Naive thymus-derived CD8-positive, alpha-beta T cell (primary cell): ENCODE measurements at regions not wholly inside any gene's neighbourhood (a gene's known extent, or its start where the extent isn't known, plus 50 kb on each side); places are given as distances from the start of the nearest gene placed in this dataset.

Experiments used
- ATAC-seq, 2 donors: fragments of 150-1000 bp; cut with Tn5 transposase in 1 of 2; sonication (Bioruptor Pico), chemical (Tn5 transposase) in 1 of 2; 1 replicate in 1 of 2; 2 replicates in 1 of 2; pipeline ENCODE4 v1.10.0; 2021; ENCODE audit warnings: mild to moderate bottlenecking in 2 of 2, moderate library complexity in 2 of 2
- POLR2A ChIA-PET: fragments of 350-600 bp; sonication (Branson Sonifier 250); formaldehyde crosslinking; loops from one replicate; lab custom pipeline; 2021; ENCODE audit warnings: antibody characterized with exemption; lab: Charles Lee
- DNase-seq, 10 donors: peaks; one replicate each; pipeline versions ENCODE4 v3.0.0 to v3.0.0-alpha.2; 2020 to 2022
- H3K27ac Mint-ChIP-seq, 10 donors: one replicate each; pipeline ENCODE4 v1.8.0; 2020 to 2022; ENCODE audit warnings: mild to moderate bottlenecking in 10 of 10, mixed read lengths in 10 of 10, moderate library complexity in 4 of 10, inconsistent platforms in 1 of 10
- H3K27me3 Mint-ChIP-seq, 5 donors: one replicate each; pipeline ENCODE4 v1.8.0; 2021 to 2022; ENCODE audit warnings: mixed read lengths in 5 of 5
- H3K36me3 Mint-ChIP-seq, 3 donors: one replicate each; pipeline ENCODE4 v1.8.0; 2020 to 2022; ENCODE audit warnings: mixed read lengths in 3 of 3, mild to moderate bottlenecking in 2 of 3, inconsistent platforms in 1 of 3
- H3K4me1 Mint-ChIP-seq, 4 donors: one replicate each; pipeline ENCODE4 v1.8.0; 2021 to 2022; ENCODE audit warnings: mixed read lengths in 4 of 4
- H3K4me3 Mint-ChIP-seq, 10 donors: one replicate each; pipeline ENCODE4 v1.8.0; 2020 to 2022; ENCODE audit warnings: mild to moderate bottlenecking in 10 of 10, mixed read lengths in 10 of 10, moderate library complexity in 6 of 10, inconsistent platforms in 1 of 10
- H3K9me3 Mint-ChIP-seq, 9 donors: one replicate each; pipeline ENCODE4 v1.8.0; 2020 to 2022; ENCODE audit warnings: mixed read lengths in 9 of 9, mild to moderate bottlenecking in 3 of 9, inconsistent platforms in 1 of 9, moderate library complexity in 1 of 9

DNA sequence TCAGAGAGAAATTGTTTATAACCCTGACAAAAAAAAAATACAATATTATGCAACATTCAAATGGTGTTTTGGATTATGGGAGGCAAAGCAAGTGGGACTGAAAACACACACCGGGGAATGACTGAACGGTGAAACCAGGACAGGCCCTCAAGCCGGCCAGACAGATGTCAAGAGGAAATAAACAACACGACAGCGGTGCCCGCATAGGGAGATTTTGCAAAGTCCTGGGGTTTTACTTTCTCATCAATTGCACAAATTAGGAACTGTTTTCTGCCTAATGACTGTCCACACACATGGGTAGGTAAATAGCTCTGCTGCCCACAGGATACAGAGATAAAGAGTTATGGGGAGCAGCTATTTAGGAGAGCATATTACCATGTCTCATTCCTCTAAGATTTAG is 134.5 kb downstream of the IRS2 start:
- DNase-seq (no peak), ATAC-seq (no peak)
- Mint-ChIP-seq H3K27ac (no peak overlapping the region), H3K36me3 (no peaks in the 10 kb centered on the region), H3K9me3 (peaks cover 0 to 4% (median 0%) of the 10 kb centered on the region in 9 donors), H3K4me3 (no peak overlapping the region), H3K4me1 (peaks cover 2 to 15% (median 4%) of the 10 kb centered on the region in 4 donors), H3K27me3 (peaks cover 0 to 9% (median 3%) of the 10 kb centered on the region in 5 donors)
- POLR2A ChIA-PET: no interaction called here

DNA sequence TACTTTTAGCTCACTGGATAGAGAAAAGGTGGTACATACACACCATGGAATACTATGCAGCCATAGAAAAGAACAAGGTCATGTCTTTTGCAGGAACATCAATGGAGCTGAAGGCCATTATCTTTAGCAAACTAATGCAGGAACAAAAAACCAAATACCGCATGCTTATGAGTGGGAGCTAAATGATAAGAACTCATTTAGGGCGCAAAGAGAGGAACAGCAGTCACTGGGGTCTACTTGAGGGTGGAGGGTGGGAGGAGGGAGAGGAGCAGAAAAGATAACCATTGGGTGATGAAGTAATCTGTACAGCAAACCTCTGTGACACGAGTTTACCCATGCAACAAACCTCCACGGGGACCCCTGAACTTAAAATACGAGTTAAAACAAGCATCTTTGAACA is 135.1 kb downstream of the IRS2 start:
- H3K36me3 Mint-ChIP-seq: no peaks in the 10 kb centered on the region
- ATAC-seq (no peak), DNase-seq (no peak)
- H3K27ac Mint-ChIP-seq: no peak overlapping the region
- no peak overlapping the region for H3K4me3 Mint-ChIP-seq
- POLR2A ChIA-PET: no interaction called here
- peaks cover 0 to 4% (median 0%) of the 10 kb centered on the region in 9 donors for H3K9me3 Mint-ChIP-seq
- H3K4me1 Mint-ChIP-seq: peaks cover 2 to 15% (median 4%) of the 10 kb centered on the region in 4 donors
- peaks cover 0 to 4% (median 3%) of the 10 kb centered on the region in 5 donors for H3K27me3 Mint-ChIP-seq

DNA sequence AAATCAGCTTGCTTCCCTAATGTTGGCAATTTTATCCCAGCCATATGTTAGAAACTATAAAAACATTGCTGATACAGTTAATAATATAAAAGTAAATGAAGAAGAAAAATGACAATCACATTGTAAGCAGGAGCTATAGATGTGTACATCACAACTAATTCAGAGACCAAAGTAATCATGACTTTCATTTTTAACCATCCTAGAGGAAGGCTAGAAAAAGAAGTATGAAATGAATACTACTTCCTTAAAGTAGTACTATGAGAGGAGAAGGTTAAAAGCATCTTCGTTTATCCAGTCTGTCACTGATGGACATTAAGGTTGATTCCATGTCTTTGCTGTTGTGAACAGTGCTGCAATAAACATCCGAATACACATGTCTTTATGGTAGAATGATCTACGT is 135.5 kb downstream of the IRS2 start:
- H3K27me3 Mint-ChIP-seq: peaks cover 0 to 3% (median 0%) of the 10 kb centered on the region in 5 donors
- no peak overlapping the region for H3K4me3 Mint-ChIP-seq
- no peak overlapping the region for H3K27ac Mint-ChIP-seq
- POLR2A ChIA-PET: no interaction called here
- DNase-seq: no peak
- peaks cover 2 to 17% (median 4%) of the 10 kb centered on the region in 4 donors for H3K4me1 Mint-ChIP-seq
- no peak for ATAC-seq
- no peaks in the 10 kb centered on the region for H3K36me3 Mint-ChIP-seq
- H3K9me3 Mint-ChIP-seq: peaks cover 0 to 4% (median 0%) of the 10 kb centered on the region in 9 donors

DNA sequence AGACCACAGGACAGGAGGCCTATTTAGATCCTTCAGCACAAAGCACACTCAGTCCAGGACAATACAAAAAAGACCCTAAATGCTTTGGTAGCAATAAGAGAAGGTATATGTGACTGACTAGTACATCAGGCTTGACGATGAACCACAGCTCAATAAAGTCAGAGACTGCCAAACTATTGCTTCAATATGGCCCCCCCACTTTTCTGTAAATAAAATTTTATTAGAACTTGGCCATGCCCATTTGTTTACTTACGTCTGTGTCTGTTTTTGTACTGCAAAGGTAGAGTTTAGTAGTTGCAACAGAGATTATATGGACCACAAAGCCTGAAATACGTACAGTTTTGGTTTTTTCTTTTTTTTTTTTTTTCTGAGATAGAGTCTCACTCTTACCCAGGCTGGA is 136.7 kb downstream of the IRS2 start:
- Mint-ChIP-seq H3K27me3 (peaks cover 0 to 3% (median 3%) of the 10 kb centered on the region in 5 donors), H3K27ac (no peak overlapping the region), H3K4me3 (no peak overlapping the region), H3K4me1 (peaks cover 2 to 12% (median 5%) of the 10 kb centered on the region in 4 donors), H3K9me3 (peaks cover 0 to 4% (median 0%) of the 10 kb centered on the region in 9 donors), H3K36me3 (no peaks in the 10 kb centered on the region)
- ATAC-seq (no peak), DNase-seq (no peak)
- POLR2A ChIA-PET: no interaction called here

DNA sequence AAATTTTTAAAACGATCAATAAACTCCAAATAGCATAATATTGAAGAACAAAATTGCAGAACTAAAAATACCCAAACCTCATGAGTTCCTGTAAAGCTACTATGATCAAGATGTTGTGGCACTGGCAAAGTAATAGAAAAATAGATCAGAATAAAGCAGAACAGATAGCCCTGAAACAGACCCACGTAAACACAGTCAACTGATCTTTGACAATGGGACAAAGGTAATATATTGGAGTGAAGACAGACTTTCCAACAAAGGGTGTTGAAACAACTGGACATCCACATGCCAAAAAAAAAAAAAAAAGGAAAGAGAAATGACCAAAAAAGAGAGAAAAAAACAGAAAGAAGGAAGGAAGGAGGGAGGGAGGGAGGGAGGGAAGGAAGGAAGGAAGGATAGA is 138.7 kb downstream of the IRS2 start:
- Mint-ChIP-seq H3K4me3 (no peak overlapping the region), H3K4me1 (peaks cover 0 to 5% (median under 1%) of the 10 kb centered on the region in 4 donors), H3K27me3 (peaks cover 0 to 3% (median 0%) of the 10 kb centered on the region in 5 donors), H3K27ac (no peak overlapping the region), H3K36me3 (peaks cover 0 to 7% (median 0%) of the 10 kb centered on the region in 3 donors), H3K9me3 (peaks cover 0 to 6% (median 0%) of the 10 kb centered on the region in 9 donors)
- no peak for ATAC-seq
- POLR2A ChIA-PET: no interaction called here
- no peak for DNase-seq

DNA sequence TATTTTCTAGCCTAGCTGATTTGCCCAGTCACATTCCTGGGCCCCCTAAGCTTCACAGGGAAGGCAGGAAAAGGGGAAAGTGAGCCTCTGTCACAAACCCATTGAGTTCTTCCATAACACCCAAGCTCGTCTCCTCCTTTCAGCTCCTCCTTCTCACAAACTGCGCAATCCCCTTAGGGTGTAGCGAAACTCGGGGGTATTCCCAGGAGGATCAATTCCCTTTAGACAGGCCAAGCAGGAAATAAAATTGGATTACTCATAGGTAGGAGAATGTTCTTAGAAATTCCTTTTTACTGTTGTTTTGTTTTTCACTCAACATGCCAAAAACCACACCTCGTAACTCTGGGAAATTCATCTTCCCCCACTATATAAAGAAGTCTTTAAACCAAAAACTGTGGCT is 139.3 kb downstream of the IRS2 start:
- H3K9me3 Mint-ChIP-seq: peaks cover 0 to 8% (median 2%) of the 10 kb centered on the region in 9 donors
- ATAC-seq (no peak), DNase-seq (no peak)
- H3K27me3 Mint-ChIP-seq: peaks cover 0 to 3% (median 0%) of the 10 kb centered on the region in 5 donors
- peaks cover 0 to 7% (median 0%) of the 10 kb centered on the region in 3 donors for H3K36me3 Mint-ChIP-seq
- peaks cover 0 to 5% (median under 1%) of the 10 kb centered on the region in 4 donors for H3K4me1 Mint-ChIP-seq
- no peak overlapping the region for H3K4me3 Mint-ChIP-seq
- no peak overlapping the region for H3K27ac Mint-ChIP-seq
- POLR2A ChIA-PET: no interaction called here

DNA sequence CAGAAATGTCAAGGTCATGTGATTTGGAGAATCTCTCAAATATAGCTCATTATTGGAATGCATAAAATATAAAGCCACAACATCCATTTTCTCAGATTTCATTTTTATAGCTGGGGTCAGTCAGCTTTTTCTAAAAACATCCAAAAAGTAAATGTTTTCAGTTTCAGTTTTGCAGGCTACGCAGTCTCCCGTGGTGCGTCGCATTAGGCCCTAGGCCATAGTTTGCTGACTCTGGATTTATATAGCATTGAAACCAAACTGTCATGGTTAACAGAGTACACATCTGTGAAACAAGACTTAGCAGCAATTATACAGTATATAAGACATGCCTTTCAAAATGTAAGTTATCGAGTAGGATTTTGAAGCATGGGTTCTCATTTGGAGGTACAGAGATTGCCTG is 140.0 kb downstream of the IRS2 start:
- no peak for ATAC-seq
- H3K36me3 Mint-ChIP-seq: peaks cover 0 to 13% (median 0%) of the 10 kb centered on the region in 3 donors
- peaks cover 4 to 15% (median 8%) of the 10 kb centered on the region in 9 donors for H3K9me3 Mint-ChIP-seq
- H3K27me3 Mint-ChIP-seq: peaks cover 0 to 3% (median 0%) of the 10 kb centered on the region in 5 donors
- POLR2A ChIA-PET: no interaction called here
- peak overlapping the region in 1 of 10 donors; percentile 16 for H3K4me3 Mint-ChIP-seq
- DNase-seq: no peak
- peaks cover 0 to 5% (median under 1%) of the 10 kb centered on the region in 4 donors for H3K4me1 Mint-ChIP-seq
- H3K27ac Mint-ChIP-seq: no peak overlapping the region

DNA sequence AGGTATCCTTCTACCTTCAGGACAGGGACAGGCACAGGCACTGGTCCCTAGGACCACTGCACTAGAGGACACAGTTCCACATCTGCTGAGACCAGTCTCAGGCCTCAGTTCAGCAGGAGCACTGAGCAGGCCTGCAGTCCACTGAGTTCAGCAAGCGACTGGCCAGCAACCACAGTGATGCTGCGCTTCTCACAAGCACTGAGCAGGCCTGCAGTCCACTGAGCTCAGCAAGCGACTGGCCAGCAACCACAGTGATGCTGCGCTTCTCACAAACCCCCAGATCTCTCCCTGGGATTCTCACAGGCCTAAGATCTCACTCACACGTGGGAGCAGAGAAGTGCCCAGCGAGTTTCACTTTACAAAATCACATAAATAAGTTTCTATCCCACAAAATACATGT is 140.6 kb downstream of the IRS2 start:
- no peak overlapping the region for H3K4me3 Mint-ChIP-seq
- H3K27ac Mint-ChIP-seq: no peak overlapping the region
- H3K9me3 Mint-ChIP-seq: peaks cover 7 to 21% (median 12%) of the 10 kb centered on the region in 9 donors
- DNase-seq (no peak), ATAC-seq (no peak)
- POLR2A ChIA-PET: no interaction called here
- H3K36me3 Mint-ChIP-seq: peaks cover under 1 to 19% (median 2%) of the 10 kb centered on the region in 3 donors
- H3K27me3 Mint-ChIP-seq: peaks cover 0 to 7% (median 0%) of the 10 kb centered on the region in 5 donors
- peaks cover 0 to 3% (median under 1%) of the 10 kb centered on the region in 4 donors for H3K4me1 Mint-ChIP-seq

DNA sequence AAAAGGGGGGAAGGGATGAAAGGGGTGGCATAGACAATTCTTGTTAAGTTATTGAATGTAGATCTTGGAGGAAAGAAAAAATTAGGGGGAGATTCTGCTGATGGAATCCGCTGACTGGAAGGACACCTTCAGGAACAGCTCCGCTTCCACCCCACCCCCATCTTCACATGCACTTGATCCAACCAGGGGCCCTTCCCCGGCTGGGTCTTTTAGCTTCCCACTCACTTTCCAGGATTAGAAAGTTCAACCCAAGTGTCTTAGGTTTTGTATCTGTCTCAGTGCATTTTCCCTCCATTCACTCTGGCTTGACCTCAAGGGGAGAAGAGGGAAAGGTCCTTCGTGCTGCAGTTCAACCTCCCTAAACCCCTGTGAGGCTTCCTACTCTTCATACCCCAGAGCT is 141.4 kb downstream of the IRS2 start:
- ATAC-seq (no peak), DNase-seq (no peak)
- Mint-ChIP-seq H3K36me3 (peaks cover 2 to 24% (median 4%) of the 10 kb centered on the region in 3 donors), H3K4me1 (peaks cover 0 to 3% (median under 1%) of the 10 kb centered on the region in 4 donors), H3K4me3 (no peak overlapping the region), H3K9me3 (peaks cover 9 to 29% (median 20%) of the 10 kb centered on the region in 9 donors), H3K27me3 (peaks cover 0 to 8% (median 0%) of the 10 kb centered on the region in 5 donors), H3K27ac (no peak overlapping the region)
- POLR2A ChIA-PET: no interaction called here

DNA sequence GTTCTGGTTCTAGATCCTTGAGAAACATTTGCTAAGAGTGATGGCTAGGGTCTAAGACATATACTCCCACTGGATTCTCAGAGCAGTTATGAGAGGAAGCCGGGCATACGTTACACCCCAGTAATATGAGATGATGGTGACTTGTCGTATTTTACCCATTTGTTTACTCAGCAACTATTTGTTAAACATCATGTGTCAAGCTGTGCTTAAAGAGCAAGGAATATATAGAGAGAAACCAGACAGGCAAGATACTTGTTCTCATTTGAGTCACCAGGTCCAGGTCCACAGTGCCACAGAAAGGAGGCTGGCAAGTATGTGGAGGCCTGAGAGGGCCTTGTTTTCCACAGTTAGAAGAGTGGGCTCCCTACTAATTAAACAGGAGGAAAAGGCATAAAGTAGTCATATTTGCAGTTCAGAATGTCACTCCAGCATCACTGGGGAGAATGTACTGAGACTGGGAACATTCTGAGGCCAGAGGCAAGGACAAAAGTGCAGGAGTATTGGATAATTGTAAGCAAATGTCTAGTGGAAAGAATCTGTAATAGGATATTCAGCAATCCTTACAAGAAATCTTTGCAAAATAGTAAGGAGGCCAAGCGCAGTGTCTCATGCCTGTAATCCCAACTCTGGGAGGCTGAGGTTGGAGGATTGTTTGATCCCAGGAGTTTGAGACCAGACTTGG is 142.2 kb downstream of the IRS2 start:
- ATAC-seq: no peak
- POLR2A ChIA-PET: no interaction called here

DNA sequence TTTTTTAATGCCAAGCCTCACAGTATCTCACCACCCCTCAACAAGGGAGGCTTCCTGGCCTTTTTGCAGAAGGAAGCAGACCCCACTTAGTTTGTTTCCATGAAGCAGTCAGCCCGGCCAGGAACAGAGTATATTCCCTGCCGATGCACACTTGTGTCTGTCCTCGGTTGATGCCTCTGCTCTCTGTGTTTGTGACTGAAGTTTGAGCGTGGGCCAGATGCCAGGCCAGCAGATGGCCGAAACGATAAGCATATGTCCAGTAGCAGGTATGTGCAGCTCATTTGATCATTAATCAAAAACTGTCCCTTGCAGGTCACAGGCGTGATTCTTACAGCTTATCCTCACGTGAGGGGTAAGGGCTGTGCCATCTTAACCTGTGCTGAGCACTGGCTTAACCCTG is 144.0 kb downstream of the IRS2 start:
- no peak for ATAC-seq
- peaks cover 2 to 35% (median 5%) of the 10 kb centered on the region in 3 donors for H3K36me3 Mint-ChIP-seq
- peaks cover 0 to 8% (median 0%) of the 10 kb centered on the region in 5 donors for H3K27me3 Mint-ChIP-seq
- peaks cover 11 to 49% (median 26%) of the 10 kb centered on the region in 9 donors for H3K9me3 Mint-ChIP-seq
- DNase-seq: no peak
- peaks cover 0 to 3% (median under 1%) of the 10 kb centered on the region in 4 donors for H3K4me1 Mint-ChIP-seq
- H3K27ac Mint-ChIP-seq: no peak overlapping the region
- POLR2A ChIA-PET: no interaction called here
- H3K4me3 Mint-ChIP-seq: no peak overlapping the region

More for the DNA sequence above, 142.2 kb downstream of the IRS2 start:
- Mint-ChIP-seq H3K27ac (no peak overlapping the region), H3K4me3 (no peak overlapping the region), H3K4me1 (peaks cover 0 to 3% (median under 1%) of the 10 kb centered on the region in 4 donors), H3K27me3 (peaks cover 0 to 8% (median 0%) of the 10 kb centered on the region in 5 donors), H3K36me3 (peaks cover 2 to 25% (median 4%) of the 10 kb centered on the region in 3 donors), H3K9me3 (peaks cover 9 to 36% (median 20%) of the 10 kb centered on the region in 9 donors)
- DNase-seq: no peak

DNA sequence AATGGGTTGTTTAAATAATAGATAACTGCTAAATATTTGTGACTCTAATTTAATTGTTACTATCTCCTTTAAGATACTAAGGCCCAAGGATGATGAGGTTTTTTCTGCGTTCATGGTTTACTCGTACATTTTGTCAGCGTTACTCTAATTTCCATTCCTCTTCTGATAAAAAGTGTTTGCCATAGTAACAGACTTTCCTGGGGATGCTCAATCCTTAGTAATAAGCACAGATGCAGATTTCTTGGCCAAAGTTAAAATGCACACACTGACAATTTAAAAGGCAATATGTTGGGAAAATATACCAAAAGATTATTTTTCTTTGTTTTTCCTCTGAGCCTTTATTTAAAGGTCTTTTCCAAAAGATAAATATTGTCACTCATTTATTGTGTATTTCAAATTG is 149.6 kb downstream of the IRS2 start:
- Mint-ChIP-seq H3K4me1 (no peaks in the 10 kb centered on the region), H3K27me3 (peaks cover 6 to 15% (median 9%) of the 10 kb centered on the region in 5 donors), H3K4me3 (no peak overlapping the region), H3K9me3 (peaks cover 11 to 43% (median 30%) of the 10 kb centered on the region in 9 donors), H3K36me3 (peaks cover 2 to 24% (median 5%) of the 10 kb centered on the region in 3 donors), H3K27ac (no peak overlapping the region)
- ATAC-seq: no peak
- no peak for DNase-seq
- POLR2A ChIA-PET: no interaction called here

DNA sequence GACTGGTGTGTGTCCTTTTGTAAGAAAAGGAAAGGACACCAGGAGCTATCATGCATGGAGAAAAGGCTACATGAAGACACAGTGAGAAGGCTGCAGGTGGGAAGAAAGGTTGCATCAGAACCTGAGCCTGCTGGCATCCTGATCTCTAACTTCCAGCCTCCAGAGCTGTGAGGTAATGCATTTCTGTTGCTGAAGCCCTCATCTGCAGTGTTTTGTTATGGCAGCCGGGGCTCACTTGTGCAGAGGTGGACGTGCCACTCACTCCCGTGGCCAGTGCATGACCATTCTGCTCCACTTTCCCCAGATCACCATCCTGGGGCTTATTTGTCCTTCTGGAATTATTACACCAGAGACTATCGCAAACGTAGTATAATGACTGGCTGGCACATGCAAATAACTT is 155.3 kb downstream of the IRS2 start:
- Mint-ChIP-seq H3K9me3 (peaks cover 0 to 14% (median 5%) of the 10 kb centered on the region in 9 donors), H3K27me3 (peaks cover 8 to 28% (median 9%) of the 10 kb centered on the region in 5 donors), H3K36me3 (no peaks in the 10 kb centered on the region), H3K4me3 (no peak overlapping the region), H3K4me1 (peaks cover 0 to 2% (median 0%) of the 10 kb centered on the region in 4 donors), H3K27ac (no peak overlapping the region)
- DNase-seq (no peak), ATAC-seq (no peak)
- POLR2A ChIA-PET: no interaction called here
